Naive thymus-derived CD4-positive, alpha-beta T cell (primary cell): ENCODE measurements at regions not wholly inside any gene's neighbourhood (a gene's known extent, or its start where the extent isn't known, plus 50 kb on each side); places are given as distances from the start of the nearest gene placed in this dataset.

Experiments
- ATAC-seq: fragments of 150-1000 bp; cut with Tn5 transposase; 2 replicates; pipeline ENCODE4 v1.10.0; 2021; ENCODE audit warnings: mild to moderate bottlenecking, moderate library complexity
- CTCF ChIA-PET: fragments of 350-600 bp; sonication (Branson Sonifier 250); formaldehyde crosslinking; loops from one replicate; lab custom pipeline; 2021; ENCODE audit warnings: antibody characterized with exemption; lab: Charles Lee
- POLR2A ChIA-PET: fragments of 350-600 bp; sonication (Branson Sonifier 250); formaldehyde crosslinking; loops from one replicate; lab custom pipeline; 2021; ENCODE audit warnings: antibody characterized with exemption, inconsistent platforms; lab: Charles Lee
- DNase-seq, 9 donors: peaks; one replicate each; pipeline versions ENCODE4 v3.0.0 to v3.0.0-alpha.2; 2020 to 2022; ENCODE audit warnings: mixed read lengths in 1 of 9
- H3K27ac ChIP-seq: one replicate; pipeline ENCODE4 v1.7.0; 2013; ENCODE audit warnings: mild to moderate bottlenecking, low read depth, low read length, moderate library complexity
- H3K27me3 ChIP-seq, 2 donors: one replicate each; pipeline ENCODE4 v1.7.0; 2013; ENCODE audit warnings: low read length in 2 of 2, mild to moderate bottlenecking in 2 of 2, moderate library complexity in 2 of 2; ENCODE audit not compliant: control insufficient read depth in 2 of 2, insufficient read depth in 2 of 2
- H3K36me3 ChIP-seq, 3 experiments: 1 replicate in 2 of 3; 2 replicates in 1 of 3; pipeline ENCODE4 v1.7.0; 2013; ENCODE audit warnings: low read length in 3 of 3, mild to moderate bottlenecking in 3 of 3, moderate library complexity in 1 of 3; ENCODE audit not compliant: insufficient read depth in 3 of 3, control insufficient read depth in 2 of 3
- H3K4me1 ChIP-seq, 2 donors: one replicate each; pipeline ENCODE4 v1.7.0; 2013; ENCODE audit warnings: low read length in 2 of 2, mild to moderate bottlenecking in 2 of 2, moderate library complexity in 1 of 2; ENCODE audit not compliant: control insufficient read depth in 2 of 2, insufficient read depth in 2 of 2
- H3K4me3 ChIP-seq: 2 replicates; pipeline ENCODE4 v1.7.0; 2013; ENCODE audit warnings: mild to moderate bottlenecking, low read length
- H3K9me3 ChIP-seq, 3 experiments: 1 replicate in 2 of 3; 2 replicates in 1 of 3; pipeline ENCODE4 v1.7.0; 2013; ENCODE audit warnings: low read length in 3 of 3; ENCODE audit not compliant: control insufficient read depth in 2 of 3
- H3K27ac Mint-ChIP-seq, 9 donors: one replicate each; pipeline ENCODE4 v1.8.0; 2020 to 2022; ENCODE audit warnings: mixed read lengths in 9 of 9, mild to moderate bottlenecking in 8 of 9, moderate library complexity in 5 of 9, inconsistent platforms in 2 of 9
- H3K27me3 Mint-ChIP-seq, 5 donors: one replicate each; pipeline ENCODE4 v1.8.0; 2021 to 2022; ENCODE audit warnings: mixed read lengths in 5 of 5, mild to moderate bottlenecking in 1 of 5
- H3K36me3 Mint-ChIP-seq, 5 donors: one replicate each; pipeline ENCODE4 v1.8.0; 2020 to 2022; ENCODE audit warnings: mixed read lengths in 5 of 5, mild to moderate bottlenecking in 3 of 5, inconsistent platforms in 1 of 5
- H3K4me1 Mint-ChIP-seq, 7 donors: one replicate each; pipeline ENCODE4 v1.8.0; 2020 to 2022; ENCODE audit warnings: mixed read lengths in 7 of 7, mild to moderate bottlenecking in 3 of 7, inconsistent platforms in 1 of 7
- H3K4me3 Mint-ChIP-seq, 10 donors: one replicate each; pipeline ENCODE4 v1.8.0; 2020 to 2022; ENCODE audit warnings: mild to moderate bottlenecking in 10 of 10, mixed read lengths in 10 of 10, moderate library complexity in 6 of 10, inconsistent platforms in 2 of 10
- H3K9me3 Mint-ChIP-seq, 11 donors: one replicate each; pipeline ENCODE4 v1.8.0; 2020 to 2022; ENCODE audit warnings: mixed read lengths in 11 of 11, mild to moderate bottlenecking in 4 of 11, inconsistent platforms in 1 of 11, moderate library complexity in 1 of 11
- intact Hi-C, 2 donors: fragments of 100-400 bp; cut with micrococcal nuclease; formaldehyde crosslinking; loops; one replicate each; pipeline ENCODE4 v1.15.1; 2023

- ATAC-seq = no peak
- peaks cover 0 to 25% (median 8%) of the 10 kb centered on the region in 11 donors for H3K9me3 Mint-ChIP-seq
- intact Hi-C loops = no loop called here
- H3K27ac Mint-ChIP-seq = no peak overlapping the region
- DNase-seq = no peak
- CTCF ChIA-PET = no interaction called here
- H3K27ac ChIP-seq = no peak overlapping the region
- POLR2A ChIA-PET = no interaction called here
- H3K36me3 ChIP-seq = no peaks in the 10 kb centered on the region
- H3K4me3 ChIP-seq = no peak overlapping the region
- no peaks in the 10 kb centered on the region for H3K36me3 Mint-ChIP-seq
- H3K4me3 Mint-ChIP-seq = no peak overlapping the region
- H3K4me1 ChIP-seq = no peaks in the 10 kb centered on the region
- H3K27me3 ChIP-seq = no peaks in the 10 kb centered on the region
- no peaks in the 10 kb centered on the region for H3K4me1 Mint-ChIP-seq
- no peaks in the 10 kb centered on the region for H3K27me3 Mint-ChIP-seq
- no peaks in the 10 kb centered on the region for H3K9me3 ChIP-seq
These were observed 368.7 kb upstream of the MIS18BP1 start for GRCh38 chr14:45621731-45622130.

- Mint-ChIP-seq H3K9me3 (peaks cover 0 to 17% (median 5%) of the 10 kb centered on the region in 11 donors), H3K27ac (no peak overlapping the region), H3K4me1 (no peaks in the 10 kb centered on the region), H3K27me3 (no peaks in the 10 kb centered on the region), H3K36me3 (no peaks in the 10 kb centered on the region), H3K4me3 (no peak overlapping the region)
- Histone ChIP-seq H3K4me3 (no peak overlapping the region), H3K9me3 (no peaks in the 10 kb centered on the region), H3K36me3 (no peaks in the 10 kb centered on the region), H3K4me1 (no peaks in the 10 kb centered on the region), H3K27ac (no peak overlapping the region), H3K27me3 (no peaks in the 10 kb centered on the region)
- no peak for ATAC-seq
- ChIA-PET POLR2A (no interaction called here), CTCF (no interaction called here)
- intact Hi-C loops = no loop called here
- DNase-seq = no peak
These were observed 366.8 kb upstream of the MIS18BP1 start for GRCh38 chr14:45619831-45620230.

GRCh38 chr14:45610318-45610717, 357.3 kb upstream of the MIS18BP1 start:
- H3K36me3 ChIP-seq = no peaks in the 10 kb centered on the region
- Mint-ChIP-seq H3K36me3 (no peaks in the 10 kb centered on the region), H3K4me3 (no peak overlapping the region), H3K4me1 (no peaks in the 10 kb centered on the region), H3K9me3 (peaks cover 0 to 8% (median 5%) of the 10 kb centered on the region in 11 donors), H3K27ac (no peak overlapping the region), H3K27me3 (no peaks in the 10 kb centered on the region)
- H3K4me1 ChIP-seq = no peaks in the 10 kb centered on the region
- CTCF ChIA-PET = interaction anchor here (0.6 kb wide), 1 partner anchor 9 kb away, joined by 3 read pairs; no protein-coding TSS in a partner anchor
- H3K9me3 ChIP-seq = no peaks in the 10 kb centered on the region
- POLR2A ChIA-PET = no interaction called here
- intact Hi-C loops = no loop called here
- H3K4me3 ChIP-seq = no peak overlapping the region
- no peak overlapping the region for H3K27ac ChIP-seq
- DNase-seq (no peak), ATAC-seq (no peak)
- no peaks in the 10 kb centered on the region for H3K27me3 ChIP-seq

GRCh38 chr14:45587142-45587541, 334.1 kb upstream of the MIS18BP1 start:
- H3K36me3 ChIP-seq = no peaks in the 10 kb centered on the region
- no peak overlapping the region for H3K27ac Mint-ChIP-seq
- no peaks in the 10 kb centered on the region for H3K27me3 Mint-ChIP-seq
- ChIA-PET POLR2A (no interaction called here), CTCF (no interaction called here)
- H3K4me1 ChIP-seq = no peaks in the 10 kb centered on the region
- ATAC-seq = no peak
- H3K27me3 ChIP-seq = no peaks in the 10 kb centered on the region
- H3K4me1 Mint-ChIP-seq = no peaks in the 10 kb centered on the region
- peaks cover 0 to 7% (median 0%) of the 10 kb centered on the region in 3 experiments for H3K9me3 ChIP-seq
- no peak overlapping the region for H3K4me3 Mint-ChIP-seq
- H3K4me3 ChIP-seq = no peak overlapping the region
- H3K9me3 Mint-ChIP-seq = peaks cover 5 to 39% (median 20%) of the 10 kb centered on the region in 11 donors
- H3K36me3 Mint-ChIP-seq = no peaks in the 10 kb centered on the region
- no peak for DNase-seq
- intact Hi-C loops = no loop called here
- no peak overlapping the region for H3K27ac ChIP-seq

GRCh38 chr14:45559626-45560025, 306.6 kb upstream of the MIS18BP1 start:
- CTCF ChIA-PET = no interaction called here
- Mint-ChIP-seq H3K36me3 (no peaks in the 10 kb centered on the region), H3K9me3 (peaks cover 0 to 6% (median 0%) of the 10 kb centered on the region in 11 donors), H3K4me3 (no peak overlapping the region), H3K27ac (no peak overlapping the region), H3K27me3 (no peaks in the 10 kb centered on the region), H3K4me1 (no peaks in the 10 kb centered on the region)
- no peaks in the 10 kb centered on the region for H3K9me3 ChIP-seq
- no peak for ATAC-seq
- DNase-seq = no peak
- POLR2A ChIA-PET = no interaction called here
- no peak overlapping the region for H3K27ac ChIP-seq
- no peak overlapping the region for H3K4me3 ChIP-seq
- H3K4me1 ChIP-seq = no peaks in the 10 kb centered on the region
- no peaks in the 10 kb centered on the region for H3K27me3 ChIP-seq
- no peaks in the 10 kb centered on the region for H3K36me3 ChIP-seq
- intact Hi-C loops = no loop called here

- CTCF ChIA-PET = no interaction called here
- ATAC-seq = no peak
- no peak overlapping the region for H3K27ac Mint-ChIP-seq
These were observed 305.2 kb upstream of the MIS18BP1 start for GRCh38 chr14:45558183-45558582.

GRCh38 chr14:45553981-45554380, 301.0 kb upstream of the MIS18BP1 start:
- Mint-ChIP-seq H3K36me3 (peaks cover 0 to 4% (median 0%) of the 10 kb centered on the region in 5 donors), H3K4me3 (no peak overlapping the region), H3K27ac (no peak overlapping the region), H3K4me1 (no peaks in the 10 kb centered on the region), H3K27me3 (peaks cover 0 to 8% (median 0%) of the 10 kb centered on the region in 5 donors), H3K9me3 (peaks cover 2 to 16% (median 10%) of the 10 kb centered on the region in 11 donors)
- H3K4me3 ChIP-seq = no peak overlapping the region
- H3K27ac ChIP-seq = no peak overlapping the region
- H3K36me3 ChIP-seq = no peaks in the 10 kb centered on the region
- H3K4me1 ChIP-seq = no peaks in the 10 kb centered on the region
- intact Hi-C loops = no loop called here
- ChIA-PET CTCF (no interaction called here), POLR2A (no interaction called here)
- DNase-seq (no peak), ATAC-seq (no peak)
- no peaks in the 10 kb centered on the region for H3K27me3 ChIP-seq
- no peaks in the 10 kb centered on the region for H3K9me3 ChIP-seq

More at GRCh38 chr14:45558183-45558582, 305.2 kb upstream of the MIS18BP1 start:
- POLR2A ChIA-PET = no interaction called here
- no peaks in the 10 kb centered on the region for H3K4me1 ChIP-seq
- no peak overlapping the region for H3K27ac ChIP-seq
- H3K9me3 Mint-ChIP-seq = peaks cover 0 to 7% (median 3%) of the 10 kb centered on the region in 11 donors
- H3K4me1 Mint-ChIP-seq = no peaks in the 10 kb centered on the region
- no peak overlapping the region for H3K4me3 ChIP-seq
- H3K27me3 ChIP-seq = no peaks in the 10 kb centered on the region
- no peaks in the 10 kb centered on the region for H3K36me3 ChIP-seq
- H3K27me3 Mint-ChIP-seq = no peaks in the 10 kb centered on the region
- intact Hi-C loops = no loop called here
- H3K36me3 Mint-ChIP-seq = no peaks in the 10 kb centered on the region
- no peaks in the 10 kb centered on the region for H3K9me3 ChIP-seq
- no peak overlapping the region for H3K4me3 Mint-ChIP-seq
- no peak for DNase-seq
